ENCODE measurements at regions not wholly inside any gene's neighbourhood (a gene's known extent, or its start where the extent isn't known, plus 50 kb on each side); places are given as distances from the start of the nearest gene placed in this dataset.
A peak's percentile ranks its signal among the peaks of the same experiment; 100 is the strongest.

GRCh38 chr2:150156415-150156814 is 331.1 kb downstream of the RND3 start:
- no peak for DNase-seq

GRCh38 chr2:150154308-150154797 is 333.1 kb downstream of the RND3 start:
- DNase-seq, result no peak

- no peak for DNase-seq
Measured at GRCh38 chr2:150153646-150154307, 333.7 kb downstream of the RND3 start.

GRCh38 chr2:150152230-150152629 is 335.2 kb downstream of the RND3 start:
- DNase-seq, result no peak

GRCh38 chr2:150150144-150150543 is 337.3 kb downstream of the RND3 start:
- DNase-seq, result no peak

GRCh38 chr2:150147889-150148683 is 339.4 kb downstream of the RND3 start:
- peak; percentile 60 for DNase-seq

- no peak for DNase-seq
Measured at GRCh38 chr2:150146879-150147278, 340.6 kb downstream of the RND3 start.

- DNase-seq, result no peak
Measured at GRCh38 chr2:150145299-150145692, 342.2 kb downstream of the RND3 start.

- DNase-seq, result peak; percentile 55
Measured at GRCh38 chr2:150144546-150145298, 342.7 kb downstream of the RND3 start.

GRCh38 chr2:150143087-150143536 is 344.4 kb downstream of the RND3 start:
- DNase-seq, result peak; percentile 78

GRCh38 chr2:150142561-150142960 is 344.9 kb downstream of the RND3 start:
- peak; percentile 92 for DNase-seq

GRCh38 chr2:150141226-150142001 is 346.1 kb downstream of the RND3 start:
- DNase-seq, result peak; percentile 50

- no peak for DNase-seq
Measured at GRCh38 chr2:150140777-150141176, 346.7 kb downstream of the RND3 start.

GRCh38 chr2:150138587-150138986 is 348.9 kb downstream of the RND3 start:
- no peak for DNase-seq

GRCh38 chr2:150137338-150138069 is 350.0 kb downstream of the RND3 start:
- DNase-seq, result no peak

GRCh38 chr2:150136893-150137292 is 350.6 kb downstream of the RND3 start:
- DNase-seq, result no peak

- peak; percentile 56 for DNase-seq
Measured at GRCh38 chr2:150136401-150136800, 351.1 kb downstream of the RND3 start.

- no peak for DNase-seq
Measured at GRCh38 chr2:150135223-150135883, 352.1 kb downstream of the RND3 start.

- peak; percentile 76 for DNase-seq
Measured at GRCh38 chr2:150134223-150134857, 353.1 kb downstream of the RND3 start.

- DNase-seq, result peak; percentile 90
Measured at GRCh38 chr2:150133623-150134022, 353.8 kb downstream of the RND3 start.

Measured in fibroblast of upper back skin (primary cell).